Glomerular visceral epithelial cell (primary cell): ENCODE measurements at regions not wholly inside any gene's neighbourhood (a gene's known extent, or its start where the extent isn't known, plus 50 kb on each side); places are given as distances from the start of the nearest gene placed in this dataset.
"Not testable (repeated sequence)": the region's sequence is repeated elsewhere in the genome, so short reads cannot be mapped to it uniquely, and the experiment has no call there.

ENCODE experiments used
- DNase-seq: peaks from one replicate; pipeline ENCODE4 v3.0.0-alpha.2; 2016; ENCODE audit errors: extremely low spot score

DNA sequence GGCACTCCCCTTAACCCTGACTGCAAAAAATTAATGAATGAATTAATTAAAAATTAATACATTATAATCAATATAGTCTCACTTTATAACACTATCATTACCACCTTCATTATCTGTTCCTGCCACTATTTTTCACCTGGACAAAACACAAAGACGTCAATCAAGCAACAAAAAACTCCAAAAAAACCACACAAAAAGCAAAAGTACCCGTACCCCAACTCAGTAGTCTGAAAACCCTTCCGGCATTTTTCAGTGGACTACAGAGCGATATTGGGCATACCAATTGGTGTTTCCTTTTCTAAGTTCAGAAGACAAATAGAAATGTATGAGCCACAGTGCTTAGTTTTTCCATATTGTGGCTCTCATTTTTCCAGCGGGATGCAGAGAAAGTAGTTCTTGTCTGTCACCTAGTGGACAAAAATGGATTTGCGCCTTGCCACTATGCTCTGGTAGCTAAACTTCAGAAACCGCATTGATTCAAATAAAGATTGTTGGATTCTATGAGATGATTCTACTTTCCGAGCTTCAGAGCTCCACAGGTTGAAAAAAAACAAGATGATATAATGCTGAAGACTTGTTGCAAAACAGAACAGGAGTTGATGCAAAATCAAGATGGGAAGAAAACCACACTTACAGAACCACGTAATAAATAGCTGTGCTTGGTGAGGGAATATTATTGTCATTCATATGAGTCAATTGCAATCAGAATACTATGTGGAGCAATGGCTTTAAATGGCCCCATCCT lies 50.6 kb upstream of the ITGB1 start:
- peak; percentile 87 for DNase-seq

DNA sequence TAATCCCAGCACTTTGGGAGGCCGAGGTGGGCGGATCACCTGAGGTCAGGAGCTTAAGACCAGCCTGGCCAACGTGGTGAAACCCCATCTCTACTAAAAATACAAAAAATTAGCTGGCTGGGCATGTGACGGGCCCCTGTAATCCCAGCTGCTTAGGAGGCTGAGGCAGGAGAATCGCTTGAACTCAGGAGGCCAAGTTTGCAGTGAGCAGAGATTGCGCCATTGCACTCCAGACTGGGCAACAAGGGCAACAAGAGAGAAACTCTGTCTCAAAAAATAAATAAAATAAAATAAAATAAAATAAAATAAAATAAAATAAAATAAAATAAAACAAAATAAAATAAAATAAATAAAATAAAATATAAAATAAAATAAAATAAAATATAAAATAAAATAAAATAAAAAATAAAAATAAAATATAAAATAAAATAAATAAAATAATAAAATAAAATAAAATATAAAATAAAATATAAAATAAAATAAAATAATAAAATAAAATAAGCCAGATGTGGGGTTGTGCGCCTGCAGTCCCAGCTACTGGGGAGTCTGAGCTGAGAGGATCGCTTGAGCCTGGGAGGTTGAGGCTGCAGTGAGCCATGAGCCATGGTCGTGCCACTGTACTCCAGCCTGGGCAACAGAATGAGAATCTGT lies 49.8 kb upstream of the ITGB1 start:
- DNase-seq: not testable (repeated sequence)
